C4-2B (cell line): ENCODE measurements at regions not wholly inside any gene's neighbourhood (a gene's known extent, or its start where the extent isn't known, plus 50 kb on each side); places are given as distances from the start of the nearest gene placed in this dataset.

Experiments
- ZFX ChIP-seq: fragments of 450-650 bp; IDR thresholded peaks from 2 replicates; pipeline ENCODE4 v1.6.1; 2017
- TF ChIP-seq, protein P1 (sequence below): fragments of 450-650 bp; conservative IDR thresholded peaks from 2 replicates; pipeline ENCODE4 v1.5.1; 2017; ENCODE audit warnings: mild to moderate bottlenecking

DNA sequence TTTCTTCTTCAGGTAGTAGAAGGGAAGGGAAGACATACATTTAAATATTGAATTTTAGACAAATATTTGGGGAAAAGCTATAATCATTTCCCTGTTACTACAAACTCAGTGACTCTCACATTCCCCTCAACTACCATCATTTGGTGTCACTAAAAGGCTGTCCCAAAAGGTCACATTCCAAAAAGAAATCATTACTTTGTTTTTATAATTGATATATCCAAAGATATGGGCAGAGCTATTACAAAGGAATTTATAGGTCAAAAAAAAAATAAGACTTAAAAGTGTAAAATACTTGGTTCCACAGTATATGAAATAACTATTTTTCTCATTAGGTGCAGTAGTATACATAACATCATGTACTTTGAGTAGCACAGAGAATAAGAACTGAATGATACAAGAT is 751.4 kb downstream of the KCNA4 start:
- TF ChIP-seq, protein P1, sequence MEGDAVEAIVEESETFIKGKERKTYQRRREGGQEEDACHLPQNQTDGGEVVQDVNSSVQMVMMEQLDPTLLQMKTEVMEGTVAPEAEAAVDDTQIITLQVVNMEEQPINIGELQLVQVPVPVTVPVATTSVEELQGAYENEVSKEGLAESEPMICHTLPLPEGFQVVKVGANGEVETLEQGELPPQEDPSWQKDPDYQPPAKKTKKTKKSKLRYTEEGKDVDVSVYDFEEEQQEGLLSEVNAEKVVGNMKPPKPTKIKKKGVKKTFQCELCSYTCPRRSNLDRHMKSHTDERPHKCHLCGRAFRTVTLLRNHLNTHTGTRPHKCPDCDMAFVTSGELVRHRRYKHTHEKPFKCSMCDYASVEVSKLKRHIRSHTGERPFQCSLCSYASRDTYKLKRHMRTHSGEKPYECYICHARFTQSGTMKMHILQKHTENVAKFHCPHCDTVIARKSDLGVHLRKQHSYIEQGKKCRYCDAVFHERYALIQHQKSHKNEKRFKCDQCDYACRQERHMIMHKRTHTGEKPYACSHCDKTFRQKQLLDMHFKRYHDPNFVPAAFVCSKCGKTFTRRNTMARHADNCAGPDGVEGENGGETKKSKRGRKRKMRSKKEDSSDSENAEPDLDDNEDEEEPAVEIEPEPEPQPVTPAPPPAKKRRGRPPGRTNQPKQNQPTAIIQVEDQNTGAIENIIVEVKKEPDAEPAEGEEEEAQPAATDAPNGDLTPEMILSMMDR = no peak
- no peak for TF ChIP-seq ZFX
